NCI-H2081 (cell line): ENCODE measurements at regions not wholly inside any gene's neighbourhood (a gene's known extent, or its start where the extent isn't known, plus 50 kb on each side); places are given as distances from the start of the nearest gene placed in this dataset.

Source experiments
- DNase-seq, 2 experiments: peaks; one replicate each; lab custom pipeline; 2025; lab: John Stamatoyannopoulos, UW

GRCh38 chr2:20560011-20560410, 90.9 kb downstream of the HS1BP3 start:
- DNase-seq, result no peak

- no peak for DNase-seq
Observed at GRCh38 chr2:20560891-20561636, 89.8 kb downstream of the HS1BP3 start.

- DNase-seq, result no peak
Observed at GRCh38 chr2:20561637-20562454, 89.1 kb downstream of the HS1BP3 start.

- DNase-seq, result no peak
Observed at GRCh38 chr2:20562540-20563225, 88.2 kb downstream of the HS1BP3 start.

- no peak for DNase-seq
Observed at GRCh38 chr2:20563251-20563650, 87.6 kb downstream of the HS1BP3 start.

- DNase-seq, result no peak
Observed at GRCh38 chr2:20563833-20564232, 87.1 kb downstream of the HS1BP3 start.

- no peak for DNase-seq
Observed at GRCh38 chr2:20565101-20565622, 85.7 kb downstream of the HS1BP3 start.

- no peak for DNase-seq
Observed at GRCh38 chr2:20565623-20566236, 85.2 kb downstream of the HS1BP3 start.

GRCh38 chr2:20566331-20566730, 84.6 kb downstream of the HS1BP3 start:
- no peak for DNase-seq

GRCh38 chr2:20567159-20567925, 83.6 kb downstream of the HS1BP3 start:
- DNase-seq, result no peak
